DMS153 (cell line): ENCODE measurements at regions not wholly inside any gene's neighbourhood (a gene's known extent, or its start where the extent isn't known, plus 50 kb on each side); places are given as distances from the start of the nearest gene placed in this dataset.
"Not testable (repeated sequence)": the region's sequence is repeated elsewhere in the genome, so short reads cannot be mapped to it uniquely, and the experiment has no call there.

Source experiments
- DNase-seq: peaks from one replicate; lab custom pipeline; 2025; lab: John Stamatoyannopoulos, UW

DNA sequence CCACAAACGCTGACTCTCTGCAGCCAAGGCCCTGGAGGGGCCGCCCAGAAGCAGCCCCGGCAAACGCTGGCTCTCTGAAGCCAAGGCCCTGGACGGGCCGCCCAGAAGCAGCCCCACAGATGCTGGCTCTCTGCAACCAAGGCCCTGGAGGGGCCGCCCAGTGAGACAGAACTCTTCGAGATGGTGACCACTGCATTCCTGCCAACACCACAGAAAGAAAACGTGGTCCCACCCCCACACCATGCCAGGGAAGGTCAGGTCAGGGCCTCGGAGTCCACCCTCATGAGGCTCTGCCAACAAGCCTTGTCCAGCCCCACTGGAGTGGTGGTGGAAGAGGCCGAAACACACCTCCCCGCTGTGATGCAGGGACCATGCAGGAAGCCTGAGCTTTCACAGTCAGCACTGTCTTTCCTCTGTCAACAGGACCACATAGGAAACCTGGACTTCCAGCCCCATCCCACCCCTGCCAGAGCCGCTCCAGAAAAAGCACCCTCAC is 97.5 kb downstream of the DLL1 start:
- DNase-seq: no peak

DNA sequence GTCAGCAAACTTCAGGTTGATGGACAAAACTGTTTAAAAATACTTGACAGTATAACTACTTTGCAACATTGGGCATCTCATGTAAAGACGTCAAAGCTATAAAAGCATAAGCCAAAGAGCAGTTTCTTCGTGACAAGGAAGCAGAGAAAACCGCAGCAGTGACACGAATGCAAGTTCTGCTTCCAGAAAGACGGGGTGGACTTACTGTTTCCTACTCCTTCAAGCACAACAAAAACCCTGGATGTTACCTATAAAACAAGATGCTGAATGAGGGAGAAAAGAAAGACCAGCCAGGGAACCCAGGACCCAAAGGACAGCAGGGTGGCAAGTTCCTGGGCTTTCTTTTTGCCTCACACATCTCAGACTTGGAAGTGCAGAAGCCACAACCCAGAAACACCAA is 98.0 kb downstream of the DLL1 start:
- DNase-seq: no peak

DNA sequence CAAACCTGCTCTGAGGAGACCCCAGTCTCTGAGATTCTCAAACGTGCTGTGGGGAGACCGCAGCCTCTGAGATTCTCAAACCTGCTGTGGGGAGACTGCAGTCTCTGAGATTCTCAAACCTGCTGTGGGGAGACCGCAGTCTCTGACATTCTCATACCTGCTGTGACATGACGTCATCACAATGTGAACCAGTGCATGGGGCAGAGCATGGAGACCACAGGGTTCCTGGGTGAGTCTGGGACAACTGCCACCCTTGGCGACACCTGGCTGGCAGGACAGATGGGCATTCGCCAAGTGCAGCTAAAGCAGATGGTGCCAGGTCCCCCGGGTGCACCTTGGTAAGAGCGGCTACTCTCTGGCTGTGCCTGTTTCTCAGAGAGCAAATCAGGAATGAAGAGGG is 98.8 kb downstream of the DLL1 start:
- DNase-seq: not testable (repeated sequence)

DNA sequence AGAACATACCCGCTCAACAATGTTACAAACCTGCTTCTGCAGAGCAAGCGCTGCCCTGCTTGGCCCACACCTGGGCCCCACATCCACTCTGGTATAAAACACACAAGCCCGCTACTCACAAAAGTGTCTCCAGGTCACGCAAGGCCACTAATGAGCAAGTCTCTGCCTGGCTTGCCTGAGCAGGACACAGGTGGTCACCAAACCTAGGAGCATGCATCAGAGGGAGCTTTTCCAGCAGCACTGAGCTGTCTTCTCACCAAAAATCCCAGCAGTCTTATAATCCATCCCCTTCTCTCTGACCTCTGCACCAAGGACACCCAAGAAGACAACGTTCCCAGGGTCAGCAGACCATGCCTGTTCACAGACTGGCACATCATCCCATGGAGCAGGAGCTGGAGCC is 100.8 kb downstream of the DLL1 start:
- DNase-seq: no peak

DNA sequence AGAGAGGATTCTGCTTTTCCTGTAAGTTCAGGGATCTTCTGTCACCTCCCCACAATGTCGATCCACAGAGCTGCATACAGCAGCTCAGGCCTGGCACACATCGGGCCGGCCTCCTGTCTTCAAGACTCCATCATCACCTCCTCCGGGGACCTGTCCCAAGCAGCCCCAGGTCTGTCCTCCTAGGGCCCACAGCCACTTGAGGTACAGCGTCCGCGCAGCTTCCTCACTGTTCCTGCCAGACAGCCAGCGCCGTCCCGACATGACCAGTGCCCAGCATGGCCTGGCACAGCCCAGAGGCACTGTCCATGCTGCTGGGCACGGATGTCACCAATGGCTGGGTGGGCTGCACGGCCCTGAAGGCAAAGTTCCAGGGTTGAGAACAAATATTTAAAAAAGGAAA is 101.6 kb downstream of the DLL1 start:
- no peak for DNase-seq

DNA sequence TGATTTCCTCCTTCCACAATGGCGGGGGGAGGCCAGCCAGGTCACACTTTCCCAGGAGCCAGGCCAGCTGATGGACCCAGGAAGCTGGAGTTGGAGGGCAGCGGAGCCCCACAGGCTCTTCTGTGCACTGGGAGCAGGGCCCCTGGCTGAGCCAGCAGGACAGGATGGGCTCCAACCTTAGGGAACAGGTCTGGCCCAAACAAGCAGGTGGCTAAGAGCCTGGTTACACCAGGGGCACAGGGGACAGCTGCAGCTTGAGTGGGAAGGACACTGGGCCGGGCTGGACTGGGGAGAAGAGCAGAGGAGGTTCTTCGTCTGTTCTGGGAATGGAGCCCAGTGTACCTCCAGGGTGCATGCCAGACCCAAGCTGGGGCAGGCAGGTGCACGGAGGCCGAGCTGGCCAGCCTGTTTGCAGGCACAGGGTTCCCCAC is 102.3 kb downstream of the DLL1 start:
- no peak for DNase-seq

DNA sequence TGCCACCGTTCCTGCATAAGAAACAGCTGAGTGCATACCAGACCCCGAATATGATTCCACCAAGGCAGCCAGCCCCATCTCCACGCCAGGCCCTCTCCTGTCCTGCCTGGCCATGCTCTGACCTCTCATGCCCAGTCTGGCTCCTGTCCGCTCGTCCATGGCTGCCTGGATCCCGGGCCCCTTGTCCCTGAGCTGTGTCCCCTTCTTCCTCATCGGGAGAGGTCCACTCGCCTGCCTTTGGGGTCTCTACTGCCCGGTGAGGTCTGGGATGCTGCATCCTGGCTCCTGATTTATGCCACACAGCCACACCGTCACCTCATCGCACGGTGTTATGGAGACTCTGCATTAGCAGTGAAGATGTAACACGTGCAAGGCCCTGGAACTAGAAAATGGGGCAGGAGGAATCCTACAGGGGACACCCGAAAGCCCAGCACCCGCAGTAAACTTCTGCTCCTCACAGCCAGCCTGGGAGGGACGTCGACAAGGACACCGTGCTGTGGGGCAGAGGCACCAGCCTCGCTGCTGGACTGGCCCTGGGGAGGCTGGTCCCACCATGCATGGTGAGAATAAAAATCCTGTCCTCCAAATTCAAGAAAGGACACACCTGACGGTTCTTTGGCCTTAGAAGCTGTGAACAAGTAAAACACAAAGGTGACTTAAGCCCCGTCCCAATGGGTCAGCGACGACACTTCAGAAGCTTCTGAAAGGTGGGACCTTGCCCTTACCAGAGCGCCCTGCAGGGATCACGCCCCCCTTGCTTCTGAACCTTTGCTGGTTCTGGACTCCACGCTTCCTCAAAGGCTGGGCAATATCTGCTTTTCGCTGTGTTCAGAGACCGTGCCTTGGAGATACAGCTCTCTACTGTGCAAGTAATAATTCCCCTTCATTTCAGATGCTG is 103.0 kb downstream of the DLL1 start:
- no peak for DNase-seq

DNA sequence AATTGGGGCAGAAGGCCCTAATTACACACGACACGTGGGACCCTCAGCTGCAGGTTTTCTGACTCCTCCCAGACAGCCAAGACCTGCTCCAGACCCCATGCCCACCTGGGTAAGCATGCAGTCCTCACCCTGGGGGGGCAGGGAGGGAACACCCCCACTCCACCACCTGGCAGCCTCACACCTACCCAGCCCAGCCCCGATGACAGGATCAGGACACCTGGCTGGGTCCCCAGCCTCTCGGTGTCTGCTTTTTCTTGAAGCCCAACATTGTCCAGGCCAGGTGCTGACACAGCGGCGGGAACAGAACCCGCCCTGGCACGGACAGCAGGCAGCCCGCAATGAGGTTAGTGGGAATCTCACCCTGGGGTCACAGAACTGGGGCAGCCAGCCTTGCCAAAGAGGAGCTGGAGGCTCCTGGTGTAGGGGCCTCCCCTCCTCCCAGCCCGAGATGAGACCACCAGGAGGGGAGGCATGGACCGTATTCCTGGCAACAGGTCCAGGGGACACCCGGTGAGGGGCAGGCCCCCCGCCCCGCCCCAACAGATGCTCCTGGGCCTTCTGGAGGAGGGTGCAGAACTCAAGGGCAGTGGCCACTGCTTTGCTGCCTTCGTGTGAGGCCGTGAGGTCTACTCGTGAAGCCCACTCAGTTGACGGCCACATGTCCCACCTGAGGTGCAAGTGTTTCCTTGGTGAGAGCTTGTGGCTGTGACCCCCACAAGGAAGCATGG is 103.8 kb downstream of the DLL1 start:
- DNase-seq: no peak

DNA sequence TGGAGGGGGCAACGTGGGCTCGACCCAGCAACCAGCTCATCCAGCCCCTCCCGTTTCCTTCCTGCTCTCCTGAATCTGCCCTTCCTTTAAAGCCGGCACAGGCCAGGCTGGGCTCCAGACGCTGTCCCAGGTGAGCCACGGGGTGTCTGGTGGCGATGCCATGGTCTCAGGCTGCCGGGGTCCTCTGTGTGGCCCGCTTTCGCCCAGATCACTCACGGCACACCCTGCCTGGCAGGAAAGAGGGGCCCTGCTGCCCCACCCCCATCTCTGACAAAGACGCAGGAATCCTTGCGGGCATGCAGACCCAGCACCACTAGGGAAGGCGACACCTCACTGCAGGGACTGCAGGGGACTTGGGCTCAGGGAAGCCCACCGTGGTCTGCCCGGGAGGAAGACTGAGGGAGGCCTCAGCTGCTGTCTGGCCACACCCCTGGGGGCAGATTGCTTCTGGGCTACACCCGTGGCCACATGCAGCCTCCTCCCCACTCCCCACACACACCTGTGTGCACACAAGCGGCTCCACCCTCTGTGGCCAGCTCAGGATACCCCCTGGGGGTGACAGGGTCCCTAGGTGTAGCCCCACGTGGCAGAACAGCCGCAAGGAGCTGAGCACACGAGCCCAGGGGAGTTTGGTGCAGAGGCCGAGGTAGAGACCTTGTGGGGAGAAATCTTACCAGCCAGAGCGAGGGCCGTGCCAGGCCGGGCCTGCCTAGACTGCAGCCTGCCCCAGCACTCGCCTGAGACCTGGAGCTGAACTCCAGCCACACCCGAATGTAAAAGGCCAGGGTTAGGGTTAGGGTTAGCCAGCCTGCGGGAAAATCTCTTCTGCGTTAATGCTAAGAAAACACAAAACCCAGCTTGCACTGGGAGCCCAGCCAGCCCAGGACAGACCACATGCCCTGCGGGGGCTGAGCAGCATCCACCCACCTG is 104.6 kb downstream of the DLL1 start:
- no peak for DNase-seq

DNA sequence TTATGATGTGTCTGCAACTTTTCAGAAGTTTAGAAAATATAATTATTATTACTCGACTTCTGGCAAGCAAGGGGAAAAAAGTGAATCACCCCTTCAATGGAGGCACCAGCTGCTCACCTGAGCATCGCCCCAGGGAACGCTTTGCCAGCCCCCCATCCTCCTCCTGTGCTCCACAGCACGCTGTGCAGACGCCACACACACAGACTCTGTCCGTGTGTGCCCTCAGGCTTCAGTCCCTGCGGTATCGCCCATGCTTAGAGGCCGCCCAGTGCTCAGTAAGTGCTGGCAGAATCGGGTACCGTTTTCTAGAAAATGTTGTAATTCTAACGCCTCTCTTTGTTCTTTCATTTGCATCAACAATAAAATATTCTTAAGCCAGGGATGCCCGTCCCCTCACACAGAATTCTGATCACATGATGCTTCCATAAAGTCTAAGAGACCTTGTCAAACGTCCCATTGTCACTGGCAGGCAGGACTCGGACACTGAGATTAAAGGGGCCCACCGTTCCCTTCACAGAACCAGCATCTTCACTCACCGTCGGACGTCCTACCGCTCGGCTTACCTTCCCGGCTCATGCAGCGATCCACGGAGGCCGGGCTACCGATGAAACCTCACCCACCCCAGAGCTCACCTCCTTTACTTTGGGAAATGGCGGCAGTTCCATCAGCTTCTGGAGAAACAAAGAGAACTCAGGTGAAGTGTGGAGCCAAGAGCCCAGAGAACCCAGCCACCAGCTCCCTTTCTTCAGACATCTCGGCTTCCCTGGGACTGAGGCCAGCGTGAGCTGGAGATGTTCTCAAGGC is 105.5 kb downstream of the DLL1 start:
- DNase-seq: no peak

DNA sequence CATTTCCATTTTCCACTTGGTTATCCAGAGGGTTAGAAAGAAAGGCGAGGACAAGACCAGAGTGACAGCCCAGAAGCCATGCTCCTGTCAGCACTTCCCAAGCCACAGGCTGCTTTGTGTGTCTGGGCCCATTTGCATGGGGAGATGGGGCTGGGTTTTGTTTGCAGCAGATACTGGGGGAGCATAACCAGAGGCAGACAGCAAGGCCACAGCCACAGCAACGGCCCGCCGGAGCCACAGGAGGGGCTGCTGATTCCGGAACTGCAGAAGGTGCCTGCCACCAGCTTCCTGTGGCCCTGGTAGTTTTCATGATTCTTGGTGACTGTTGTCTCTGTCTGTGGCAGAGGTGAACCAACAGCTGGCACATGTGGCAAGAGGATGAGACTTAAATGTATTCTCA is 106.6 kb downstream of the DLL1 start:
- no peak for DNase-seq

DNA sequence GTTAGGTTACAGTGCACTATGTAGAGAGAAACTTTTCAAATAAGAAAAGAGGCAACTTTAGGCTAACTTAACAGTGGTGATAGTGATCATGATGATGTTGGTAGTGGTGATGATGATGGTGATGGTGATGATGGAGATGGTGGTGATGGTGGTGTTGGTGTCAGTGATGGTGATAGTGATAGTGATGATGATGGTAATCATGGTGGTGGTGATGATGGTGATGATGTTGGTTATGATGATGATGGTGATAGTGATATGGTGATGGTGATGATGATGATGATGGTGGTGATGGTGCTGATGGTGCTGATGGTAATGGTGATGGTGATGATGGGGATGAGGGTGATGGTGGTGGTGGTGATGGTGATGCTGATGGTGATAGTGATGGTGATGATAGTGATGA is 107.4 kb downstream of the DLL1 start:
- no peak for DNase-seq

DNA sequence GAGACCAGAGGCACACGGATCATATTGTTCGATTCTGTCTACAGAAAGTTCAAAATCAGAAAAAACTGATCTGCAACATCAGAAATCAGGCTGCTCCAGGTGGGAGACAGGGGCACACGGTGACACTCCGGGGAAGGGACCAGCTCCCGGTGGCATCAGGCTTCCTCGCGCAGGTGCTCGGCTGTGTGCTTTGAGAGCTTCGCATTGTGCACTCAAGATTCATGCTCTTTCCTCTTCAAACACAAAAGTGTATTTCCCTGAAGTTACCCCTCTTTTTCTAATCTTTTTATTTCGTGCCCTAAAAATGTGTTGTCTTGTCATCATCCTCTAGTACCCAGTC is 108.1 kb downstream of the DLL1 start:
- DNase-seq: no peak

DNA sequence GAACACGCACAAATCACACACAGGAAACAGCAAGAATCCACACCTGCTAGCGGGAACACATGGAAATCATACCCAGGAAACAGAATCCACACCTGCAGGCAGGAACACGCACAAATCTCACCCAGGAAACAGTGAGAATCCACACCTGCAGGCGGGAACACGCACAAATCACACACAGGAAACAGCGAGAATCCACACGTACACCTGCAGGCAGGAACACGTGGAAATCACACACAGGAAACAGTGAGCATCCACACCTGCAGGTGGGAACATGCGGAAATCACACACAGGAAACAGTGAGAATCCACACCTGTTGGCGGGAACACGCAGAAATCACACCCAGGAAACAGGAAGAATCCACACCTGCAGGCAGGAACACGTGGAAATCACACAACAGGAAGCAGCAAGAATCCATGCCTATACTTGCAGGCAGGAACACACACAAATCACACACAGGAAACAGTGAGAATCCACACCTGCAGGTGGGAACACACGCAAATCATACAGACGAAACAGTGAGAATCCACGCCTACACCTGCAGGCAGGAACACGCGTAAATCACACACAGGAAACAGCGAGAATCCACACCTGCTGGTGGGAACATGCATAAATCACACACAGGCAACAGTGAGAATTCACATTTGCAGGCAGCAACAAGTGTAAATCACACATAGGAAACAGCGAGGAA is 108.6 kb downstream of the DLL1 start:
- DNase-seq: no peak

DNA sequence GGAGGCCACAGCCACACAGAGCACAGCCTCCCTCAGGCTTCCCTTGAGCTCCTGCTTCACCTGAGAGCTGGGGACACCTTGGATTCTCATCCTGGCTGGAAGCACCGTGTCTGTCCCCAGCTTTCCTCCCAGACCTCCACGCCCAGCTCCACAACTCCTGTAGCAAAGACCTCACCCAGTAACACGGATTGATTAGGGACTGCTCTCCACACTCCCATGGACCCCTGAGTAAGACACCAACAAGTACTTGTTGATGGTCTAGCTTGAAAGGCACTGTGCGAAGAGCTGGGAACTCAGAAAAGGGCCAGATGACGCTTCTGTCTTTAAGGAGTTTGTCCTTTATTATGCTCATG is 109.6 kb downstream of the DLL1 start:
- DNase-seq: no peak

DNA sequence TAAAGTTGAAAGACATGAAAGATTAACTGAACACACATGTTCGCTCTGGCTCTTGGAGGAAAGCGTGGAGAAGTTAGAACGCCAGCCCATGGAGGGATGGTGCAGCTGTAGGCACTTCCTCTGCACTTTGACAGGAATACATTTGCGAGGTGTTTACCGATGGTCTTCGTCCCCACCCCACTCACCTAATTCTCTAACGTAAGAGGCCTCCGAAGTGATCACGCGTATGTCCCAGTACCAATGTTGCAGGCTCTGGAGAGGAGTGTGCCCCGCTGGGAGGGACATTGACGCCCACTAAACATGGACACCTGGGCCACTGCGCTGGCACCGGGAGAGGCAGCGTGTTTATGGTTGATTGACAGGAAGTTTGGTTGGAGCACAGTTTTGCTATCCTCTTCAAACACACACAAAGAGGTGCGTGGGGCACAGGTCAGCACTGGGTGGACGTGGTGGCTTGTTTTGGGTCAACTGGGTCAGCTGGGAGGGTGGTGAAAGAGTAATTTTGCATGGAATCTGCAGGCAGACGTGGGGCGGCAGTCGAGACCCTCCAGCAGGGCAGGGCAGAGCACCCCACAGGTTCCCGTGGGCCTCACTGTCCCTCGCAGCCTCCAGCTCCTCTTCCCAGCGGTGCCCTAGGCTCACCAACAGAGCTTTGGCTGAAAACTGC is 110.1 kb downstream of the DLL1 start:
- DNase-seq: no peak

DNA sequence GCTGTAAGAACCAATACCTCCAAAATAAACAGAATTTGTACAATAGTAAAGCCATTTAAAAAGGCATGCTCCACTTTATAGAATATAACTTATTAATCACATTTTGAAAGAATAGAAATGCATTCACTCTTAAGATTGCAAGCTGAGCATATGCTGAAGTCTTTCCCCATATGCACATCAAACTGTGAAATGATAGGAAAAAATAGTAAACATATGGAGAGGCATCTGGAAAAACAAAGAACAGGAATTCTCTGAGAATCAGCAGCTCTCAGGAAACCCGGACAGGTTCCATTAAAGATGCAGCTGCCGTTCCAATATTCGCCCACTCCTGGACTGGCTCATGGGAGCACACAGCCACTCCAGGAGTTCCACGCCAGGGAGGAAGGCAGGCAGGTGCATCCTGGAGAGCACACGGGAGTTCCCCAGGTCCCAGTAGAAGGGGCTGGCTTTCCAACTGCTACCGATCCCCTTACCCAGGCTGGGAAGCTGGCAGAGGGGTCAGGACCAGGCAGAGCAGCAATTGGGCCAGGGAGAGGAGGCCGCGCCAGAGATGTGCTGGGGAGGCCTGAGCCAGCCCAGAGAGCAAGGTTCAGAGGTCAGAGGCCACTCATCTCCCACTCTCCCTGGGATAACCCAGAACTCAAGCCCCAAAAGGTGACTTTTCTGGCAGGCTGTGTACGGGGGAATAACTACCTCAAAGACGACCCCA is 111.1 kb downstream of the DLL1 start:
- no peak for DNase-seq

DNA sequence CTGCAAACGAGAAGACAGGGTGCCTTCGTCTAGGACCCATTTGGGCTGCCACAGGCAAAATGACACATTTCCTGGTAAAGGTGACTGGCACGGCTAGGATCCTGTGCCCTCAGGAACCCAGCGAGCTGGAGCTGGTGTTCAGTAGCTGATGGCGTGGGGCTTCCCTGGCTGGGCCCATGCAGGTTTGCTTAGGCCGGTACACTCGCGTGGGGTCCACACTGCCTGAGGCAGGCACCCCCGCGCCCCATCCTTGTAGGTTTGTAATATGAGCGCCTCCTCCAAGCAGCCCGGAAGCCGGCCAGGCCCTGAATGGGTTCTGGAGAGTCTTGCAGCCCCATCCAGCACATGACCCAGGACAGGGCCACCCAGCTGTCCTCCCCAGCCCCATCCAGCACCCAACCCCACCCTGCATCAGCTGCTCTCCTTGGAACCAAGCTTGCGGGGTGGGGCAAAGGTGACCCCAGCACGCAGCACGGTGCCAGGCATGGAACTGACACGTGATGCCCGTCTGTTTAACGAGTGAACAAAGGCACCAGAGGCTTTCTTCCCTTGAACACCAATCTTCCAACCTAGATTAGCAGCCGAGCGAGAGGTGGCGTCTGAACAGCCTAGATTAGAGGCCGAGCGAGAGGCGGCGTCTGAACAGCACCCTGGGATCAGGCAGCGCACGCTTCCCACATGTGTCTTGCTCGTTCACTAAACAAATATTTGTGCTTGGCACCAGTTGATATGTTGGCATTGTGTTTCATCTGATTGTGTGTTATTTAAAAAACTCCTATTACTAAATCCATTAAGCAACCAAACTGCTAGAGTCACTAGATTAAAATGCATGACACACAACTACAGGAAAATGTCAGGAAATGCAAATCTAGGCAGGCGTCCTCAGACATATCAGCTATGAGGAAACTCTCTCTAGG is 112.1 kb downstream of the DLL1 start:
- DNase-seq: peak; percentile 90
